HCT116 (cell line): ENCODE measurements at regions not wholly inside any gene's neighbourhood (a gene's known extent, or its start where the extent isn't known, plus 50 kb on each side); places are given as distances from the start of the nearest gene placed in this dataset.

Experiments used
- ATAC-seq: fragments of 200-7000 bp; cut with Tn5 transposase; 2 replicates; pipeline ENCODE4 v1.9.1; 2020; ENCODE audit warnings: mild to moderate bottlenecking, moderate library complexity
- BruUV-seq: library from RNA; stranded (reverse); fragments of 400-500 nt; replicated peaks from 2 replicates; lab custom pipeline; 2021; lab: Mats Ljungman, UMichigan
- CTCF ChIA-PET: fragments of 300-600 bp; sonication (Branson Sonifier 250); formaldehyde crosslinking; loops from one replicate; lab custom pipeline; 2021; ENCODE audit warnings: antibody characterized with exemption; lab: Charles Lee
- POLR2A ChIA-PET: fragments of 300-600, 350-600 bp; sonication (Branson Sonifier 250); formaldehyde crosslinking; loops from one replicate; lab custom pipeline; 2021; ENCODE audit warnings: antibody characterized with exemption; lab: Charles Lee
- RAD21 ChIA-PET, 2 experiments: fragments of 300-600 bp; sonication (Branson Sonifier 250); formaldehyde crosslinking; loops; one replicate each; lab custom pipeline; 2023; ENCODE audit warnings: low total read pairs in 2 of 2; ENCODE audit not compliant: uncharacterized antibody in 2 of 2, unreplicated experiment in 2 of 2, low non-redundant PET in 1 of 2; lab: Charles Lee
- DNase-seq: peaks from one replicate; pipeline ENCODE4 v3.0.0-alpha.2; 2010; ENCODE audit warnings: low read depth, low spot score
- H2AFZ ChIP-seq: fragments of 200-600 bp; shearing (Covaris generic), sonication (generic); 2 replicates; pipeline ENCODE4 v1.6.1; 2017; ENCODE audit warnings: low read depth, mixed run types, mixed read lengths, antibody characterized with exemption, low read length; ENCODE audit not compliant: poor library complexity, severe bottlenecking
- H3K27ac ChIP-seq: 2 replicates; pipeline ENCODE4 v1.5.1; 2012; ENCODE audit warnings: low read depth, low read length
- H3K27me3 ChIP-seq: fragments of 200-600 bp; sonication (generic); 2 replicates; pipeline ENCODE4 v1.6.1; 2016; ENCODE audit warnings: mixed run types, low read length, mixed read lengths; ENCODE audit not compliant: insufficient read depth
- H3K36me3 ChIP-seq, 2 experiments: fragments of 200-500 bp in 1 of 2; fragments of 200-600 bp in 1 of 2; sonication (Bioruptor generic) in 1 of 2; sonication (generic) in 1 of 2; 2 replicates each; pipeline versions ENCODE4 v1.5.1 to v1.6.1; 2014 to 2016; ENCODE audit warnings: low read length in 2 of 2, inconsistent platforms in 1 of 2, mixed read lengths in 1 of 2, mixed run types in 1 of 2; ENCODE audit not compliant: insufficient read depth in 2 of 2, control insufficient read depth in 1 of 2
- H3K4me1 ChIP-seq, 2 experiments: fragments of 200-600 bp in 1 of 2; sonication (generic) in 1 of 2; 2 replicates each; pipeline versions ENCODE4 v1.5.1 to v1.6.1; 2012 to 2017; ENCODE audit warnings: low read length in 2 of 2, inconsistent platforms in 1 of 2, mild to moderate bottlenecking in 1 of 2, mixed read lengths in 1 of 2, mixed run types in 1 of 2, moderate library complexity in 1 of 2; ENCODE audit not compliant: insufficient read depth in 2 of 2, control insufficient read depth in 1 of 2
- H3K4me2 ChIP-seq: fragments of 200-600 bp; sonication (generic); 2 replicates; pipeline ENCODE4 v1.6.1; 2017; ENCODE audit warnings: mixed run types, low read length, mixed read lengths
- H3K4me3 ChIP-seq, 2 experiments: fragments of 200-600 bp in 1 of 2; sonication (generic) in 1 of 2; replicated peaks in 1 of 2; 2 replicates each; pipeline ENCODE4 v1.5.1; 2011 to 2016; ENCODE audit warnings: low read length in 2 of 2, control low read depth in 1 of 2, low read depth in 1 of 2, mild to moderate bottlenecking in 1 of 2, mixed read lengths in 1 of 2, mixed run types in 1 of 2
- H3K79me2 ChIP-seq: fragments of 200-600 bp; sonication (generic); 2 replicates; pipeline ENCODE4 v1.6.1; 2017; ENCODE audit warnings: mild to moderate bottlenecking, mixed run types, low read length, moderate library complexity, mixed read lengths; ENCODE audit not compliant: insufficient read depth
- H3K9ac ChIP-seq: fragments of 200-600 bp; sonication (generic); 2 replicates; pipeline ENCODE4 v1.6.1; 2016; ENCODE audit warnings: low read length, mixed read lengths
- H3K9me2 ChIP-seq: fragments of 200-600 bp; sonication (generic), shearing (Covaris generic); 2 replicates; pipeline ENCODE4 v1.6.1; 2017; ENCODE audit warnings: mixed run types, mild to moderate bottlenecking, moderate library complexity; ENCODE audit not compliant: insufficient read depth
- H3K9me3 ChIP-seq, 2 experiments: fragments of 200-500 bp in 1 of 2; fragments of 200-600 bp in 1 of 2; sonication (Bioruptor generic) in 1 of 2; sonication (generic) in 1 of 2; 2 replicates each; pipeline ENCODE4 v1.6.1; 2014 to 2017; ENCODE audit warnings: low read length in 2 of 2, mixed read lengths in 2 of 2, inconsistent platforms in 1 of 2, low read depth in 1 of 2, mild to moderate bottlenecking in 1 of 2, mixed run types in 1 of 2, moderate library complexity in 1 of 2; ENCODE audit not compliant: control insufficient read depth in 1 of 2, insufficient read depth in 1 of 2
- H4K20me1 ChIP-seq: fragments of 200-600 bp; sonication (generic), shearing (Covaris generic); 2 replicates; pipeline ENCODE4 v1.6.1; 2017; ENCODE audit warnings: mixed run types, mild to moderate bottlenecking, moderate library complexity; ENCODE audit not compliant: insufficient read depth
- CEBPB ChIP-seq: IDR thresholded peaks from 2 replicates; pipeline ENCODE4 v1.6.1; 2012; ENCODE audit warnings: low read depth
- EZH2 ChIP-seq: fragments of 200-600 bp; sonication (generic); IDR thresholded peaks from 2 replicates; pipeline ENCODE4 v1.6.1; 2017; ENCODE audit warnings: antibody characterized with exemption, mixed run types
- SP1 ChIP-seq: IDR thresholded peaks from 2 replicates; pipeline ENCODE4 v1.6.1; 2012; ENCODE audit warnings: low read depth
- TCF7L2 ChIP-seq: IDR thresholded peaks from 2 replicates; pipeline ENCODE4 v1.7.0; 2011; ENCODE audit warnings: borderline replicate concordance, inconsistent platforms; ENCODE audit not compliant: insufficient read depth, insufficient read length; ENCODE audit errors: extremely low read depth
- intact Hi-C: fragments of 100-400 bp; cut with micrococcal nuclease; formaldehyde crosslinking; loops from 2 replicates; pipeline ENCODE4 v1.10.0; 2022
- TF ChIP-seq, protein P1 (sequence below), 3 experiments: fragments of 200-600 bp in 1 of 3; sonication (generic) in 1 of 3; IDR thresholded peaks in 2 of 3; conservative IDR thresholded peaks in 1 of 3; 2 replicates each; pipeline ENCODE4 v1.5.1; 2012 to 2017; ENCODE audit warnings: low read depth in 2 of 3, low read length in 2 of 3, antibody characterized with exemption in 1 of 3, borderline replicate concordance in 1 of 3, control low read depth in 1 of 3, mild to moderate bottlenecking in 1 of 3, mixed read lengths in 1 of 3, mixed run types in 1 of 3, moderate library complexity in 1 of 3; ENCODE audit not compliant: insufficient read depth in 1 of 3

DNA sequence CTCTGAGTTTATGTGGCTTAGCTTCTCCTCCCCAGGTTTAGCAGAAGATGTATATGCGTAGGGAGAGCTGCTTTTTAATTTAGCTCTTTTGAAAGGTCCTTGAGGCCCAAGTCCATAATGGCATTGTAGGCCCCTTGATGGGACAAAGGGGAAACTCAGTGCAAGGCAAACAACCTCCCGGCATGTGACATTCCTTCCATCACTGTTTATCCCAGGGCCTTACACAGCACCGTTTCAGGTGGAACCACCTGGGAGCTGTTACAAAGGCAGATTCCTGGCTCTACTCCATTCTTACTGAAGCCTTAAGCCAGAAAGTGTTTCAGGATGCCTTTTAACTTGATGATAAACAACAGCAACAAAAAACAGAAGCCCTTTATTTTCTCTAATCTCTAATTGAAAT lies 555.4 kb downstream of the SLC4A3 start (continued):
- TF ChIP-seq TCF7L2 = no peak
- no peak for TF ChIP-seq SP1
- no peak for TF ChIP-seq EZH2

DNA sequence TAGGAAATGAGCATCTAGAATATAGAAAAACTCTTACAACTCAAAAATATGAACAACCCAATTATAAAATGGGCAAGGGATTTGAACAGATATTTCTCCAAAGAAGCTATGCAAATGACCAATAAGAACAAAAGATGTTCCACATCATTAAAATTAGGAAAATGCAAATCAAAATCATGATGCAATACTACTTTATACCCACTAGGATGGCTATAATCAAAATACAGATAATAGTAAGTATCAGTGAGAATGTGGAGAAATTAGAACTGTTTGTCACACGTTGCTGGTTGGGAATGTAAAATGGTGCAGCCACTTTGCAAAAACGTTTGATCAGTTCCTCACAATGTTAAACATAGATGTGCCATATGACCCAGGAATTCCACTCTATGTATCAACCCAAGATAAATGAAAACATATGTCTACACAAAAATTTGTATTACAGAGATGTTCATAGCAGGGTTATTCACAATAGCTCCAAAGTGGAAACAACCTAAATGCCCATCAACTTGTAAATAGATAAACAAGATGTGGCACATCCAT lies 558.4 kb downstream of the SLC4A3 start:
- Histone ChIP-seq H4K20me1 (no peaks in the 10 kb centered on the region), H3K9me3 (no peaks in the 10 kb centered on the region), H3K4me1 (peaks cover 0 to 11% of the 10 kb centered on the region in 2 experiments; a peak in 2 of 4 replicates), H3K79me2 (no peaks in the 10 kb centered on the region)
- DNase-seq = no peak
- RAD21 ChIA-PET = no interaction called here
- POLR2A ChIA-PET = no interaction called here
- CTCF ChIA-PET = no interaction called here
- TF ChIP-seq, protein P1, sequence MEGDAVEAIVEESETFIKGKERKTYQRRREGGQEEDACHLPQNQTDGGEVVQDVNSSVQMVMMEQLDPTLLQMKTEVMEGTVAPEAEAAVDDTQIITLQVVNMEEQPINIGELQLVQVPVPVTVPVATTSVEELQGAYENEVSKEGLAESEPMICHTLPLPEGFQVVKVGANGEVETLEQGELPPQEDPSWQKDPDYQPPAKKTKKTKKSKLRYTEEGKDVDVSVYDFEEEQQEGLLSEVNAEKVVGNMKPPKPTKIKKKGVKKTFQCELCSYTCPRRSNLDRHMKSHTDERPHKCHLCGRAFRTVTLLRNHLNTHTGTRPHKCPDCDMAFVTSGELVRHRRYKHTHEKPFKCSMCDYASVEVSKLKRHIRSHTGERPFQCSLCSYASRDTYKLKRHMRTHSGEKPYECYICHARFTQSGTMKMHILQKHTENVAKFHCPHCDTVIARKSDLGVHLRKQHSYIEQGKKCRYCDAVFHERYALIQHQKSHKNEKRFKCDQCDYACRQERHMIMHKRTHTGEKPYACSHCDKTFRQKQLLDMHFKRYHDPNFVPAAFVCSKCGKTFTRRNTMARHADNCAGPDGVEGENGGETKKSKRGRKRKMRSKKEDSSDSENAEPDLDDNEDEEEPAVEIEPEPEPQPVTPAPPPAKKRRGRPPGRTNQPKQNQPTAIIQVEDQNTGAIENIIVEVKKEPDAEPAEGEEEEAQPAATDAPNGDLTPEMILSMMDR (IDR thresholded peaks at IDR 0.05 in 2 of 3, conservative IDR thresholded peaks at IDR 0.05 in 1 of 3; ENCODE audit: borderline replicate concordance in 1 of 3, insufficient read depth in 1 of 3, low read depth in 2 of 3, low read length in 2 of 3) = 0 out of 6 replicates have a peak, but pooled peaks of 1 of the 3 experiments have one; percentile 12
- TF ChIP-seq CEBPB = no peak
- TF ChIP-seq, all 23 proteins: peak for 1
- Histone ChIP-seq H3K4me2 (no peak overlapping the region), H3K27ac (no peak overlapping the region), H3K9me2 (no peaks in the 10 kb centered on the region), H3K36me3 (no peaks in the 10 kb centered on the region), H3K9ac (no peak overlapping the region), H3K27me3 (no peaks in the 10 kb centered on the region), H3K4me3 (no peak overlapping the region), H2AFZ (no peak overlapping the region)
- no peak for ATAC-seq
- intact Hi-C loops = no loop called here
- BruUV-seq = no TSS peak
